ENCODE measurements at regions not wholly inside any gene's neighbourhood (a gene's known extent, or its start where the extent isn't known, plus 50 kb on each side); places are given as distances from the start of the nearest gene placed in this dataset.
"Not testable (repeated sequence)": the region's sequence is repeated elsewhere in the genome, so short reads cannot be mapped to it uniquely, and the experiment has no call there.

DNA sequence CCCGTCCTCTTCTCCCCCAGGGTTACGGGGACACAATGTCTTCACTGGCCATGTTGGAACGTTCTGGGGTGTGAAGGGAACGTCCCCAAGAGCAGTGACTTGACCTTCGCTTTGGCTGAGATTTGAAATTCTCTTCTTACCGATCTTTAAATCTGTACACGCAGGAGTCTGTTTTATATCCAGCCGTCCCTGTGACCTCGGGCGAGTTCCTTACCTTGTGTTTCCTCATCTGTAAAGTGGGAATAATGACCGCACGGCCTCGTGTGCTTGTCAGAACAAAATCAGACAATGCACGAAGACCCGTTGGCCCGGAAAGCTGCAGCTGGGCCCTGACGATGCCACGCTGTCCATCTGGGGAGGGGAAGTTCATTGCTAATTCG is 454.3 kb downstream of the PREX1 start:
- Histone ChIP-seq H3K79me2 (ENCODE audit: insufficient read depth, low read length) (no peaks in the 10 kb centered on the region), H3K4me2 (ENCODE audit: low read depth, low read length, poor library complexity, severe bottlenecking) (no peak overlapping the region), H2AFZ (ENCODE audit: low read length) (no peak overlapping the region), H3K4me3 (ENCODE audit: low read length, poor library complexity, severe bottlenecking) (no peak overlapping the region), H3K4me1 (ENCODE audit: insufficient read depth, low read length, poor library complexity, severe bottlenecking) (no peaks in the 10 kb centered on the region), H3K9me2 (replicated peaks; ENCODE audit: low read depth, low read length) (no peaks in the 10 kb centered on the region), H3K9me3 (ENCODE audit: insufficient read depth, low read depth, low read length) (no peaks in the 10 kb centered on the region), H3K36me3 (ENCODE audit: insufficient read depth, low read length) (no peaks in the 10 kb centered on the region), H3K27me3 (ENCODE audit: insufficient read depth, low read length, poor library complexity, severe bottlenecking) (no peaks in the 10 kb centered on the region), H3K9ac (ENCODE audit: low read depth, low read length, poor library complexity, severe bottlenecking) (no peak overlapping the region), H3F3A (ENCODE audit: low read depth) (no peaks in the 10 kb centered on the region), H4K20me1 (ENCODE audit: insufficient read depth, low read length, poor library complexity, severe bottlenecking) (no peaks in the 10 kb centered on the region)
- TF ChIP-seq, protein P1, sequence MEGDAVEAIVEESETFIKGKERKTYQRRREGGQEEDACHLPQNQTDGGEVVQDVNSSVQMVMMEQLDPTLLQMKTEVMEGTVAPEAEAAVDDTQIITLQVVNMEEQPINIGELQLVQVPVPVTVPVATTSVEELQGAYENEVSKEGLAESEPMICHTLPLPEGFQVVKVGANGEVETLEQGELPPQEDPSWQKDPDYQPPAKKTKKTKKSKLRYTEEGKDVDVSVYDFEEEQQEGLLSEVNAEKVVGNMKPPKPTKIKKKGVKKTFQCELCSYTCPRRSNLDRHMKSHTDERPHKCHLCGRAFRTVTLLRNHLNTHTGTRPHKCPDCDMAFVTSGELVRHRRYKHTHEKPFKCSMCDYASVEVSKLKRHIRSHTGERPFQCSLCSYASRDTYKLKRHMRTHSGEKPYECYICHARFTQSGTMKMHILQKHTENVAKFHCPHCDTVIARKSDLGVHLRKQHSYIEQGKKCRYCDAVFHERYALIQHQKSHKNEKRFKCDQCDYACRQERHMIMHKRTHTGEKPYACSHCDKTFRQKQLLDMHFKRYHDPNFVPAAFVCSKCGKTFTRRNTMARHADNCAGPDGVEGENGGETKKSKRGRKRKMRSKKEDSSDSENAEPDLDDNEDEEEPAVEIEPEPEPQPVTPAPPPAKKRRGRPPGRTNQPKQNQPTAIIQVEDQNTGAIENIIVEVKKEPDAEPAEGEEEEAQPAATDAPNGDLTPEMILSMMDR (conservative IDR thresholded peaks at IDR 0.05; ENCODE audit: low read length) = no peak
- TF ChIP-seq EZH2phosphoT487 (IDR thresholded peaks at IDR 0.05; ENCODE audit: borderline replicate concordance) = no peak

DNA sequence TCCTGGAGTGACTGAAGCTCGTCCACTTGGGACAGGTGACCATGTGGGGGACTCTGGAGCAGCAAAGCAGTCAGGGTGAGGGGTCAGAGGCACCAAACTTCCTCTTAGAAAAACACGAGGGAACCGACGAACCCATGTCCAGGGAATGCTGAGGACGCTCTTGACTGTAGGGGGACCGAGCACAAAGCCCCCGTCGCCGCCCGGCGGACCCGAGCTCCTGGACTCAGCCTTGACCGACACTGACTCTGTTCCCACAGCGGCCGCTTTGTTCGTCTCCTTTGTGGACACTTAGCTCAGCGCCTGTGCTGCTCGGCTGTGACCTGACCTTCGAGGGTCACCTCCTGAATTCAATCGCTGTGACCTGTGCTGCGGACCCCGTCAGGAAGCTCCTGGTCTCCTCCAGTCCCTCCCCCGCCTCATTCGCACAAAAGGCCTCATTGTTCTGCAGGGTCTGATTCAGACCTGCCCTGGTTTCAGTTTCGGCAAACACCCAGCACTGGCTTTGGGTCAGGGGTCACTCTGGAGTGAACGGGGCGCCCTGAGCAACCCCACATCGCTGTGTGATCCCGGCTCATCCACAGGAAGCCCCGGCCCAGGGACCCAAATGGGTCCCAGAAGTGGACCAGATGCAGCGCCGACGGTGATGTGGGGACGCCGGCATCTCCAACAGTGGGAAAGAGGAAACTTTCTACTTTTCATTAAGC is 454.8 kb downstream of the PREX1 start:
- not testable (repeated sequence) for H3K36me3 ChIP-seq (ENCODE audit: insufficient read depth, low read length); H3K9me3 ChIP-seq (ENCODE audit: insufficient read depth, low read depth, low read length); H2AFZ ChIP-seq (ENCODE audit: low read length); H3F3A ChIP-seq (ENCODE audit: low read depth); H3K4me2 ChIP-seq (ENCODE audit: low read depth, low read length, poor library complexity, severe bottlenecking); H4K20me1 ChIP-seq (ENCODE audit: insufficient read depth, low read length, poor library complexity, severe bottlenecking); H3K9me2 ChIP-seq (replicated peaks; ENCODE audit: low read depth, low read length); H3K27me3 ChIP-seq (ENCODE audit: insufficient read depth, low read length, poor library complexity, severe bottlenecking); H3K4me1 ChIP-seq (ENCODE audit: insufficient read depth, low read length, poor library complexity, severe bottlenecking); H3K79me2 ChIP-seq (ENCODE audit: insufficient read depth, low read length); H3K4me3 ChIP-seq (ENCODE audit: low read length, poor library complexity, severe bottlenecking); H3K9ac ChIP-seq (ENCODE audit: low read depth, low read length, poor library complexity, severe bottlenecking)

DNA sequence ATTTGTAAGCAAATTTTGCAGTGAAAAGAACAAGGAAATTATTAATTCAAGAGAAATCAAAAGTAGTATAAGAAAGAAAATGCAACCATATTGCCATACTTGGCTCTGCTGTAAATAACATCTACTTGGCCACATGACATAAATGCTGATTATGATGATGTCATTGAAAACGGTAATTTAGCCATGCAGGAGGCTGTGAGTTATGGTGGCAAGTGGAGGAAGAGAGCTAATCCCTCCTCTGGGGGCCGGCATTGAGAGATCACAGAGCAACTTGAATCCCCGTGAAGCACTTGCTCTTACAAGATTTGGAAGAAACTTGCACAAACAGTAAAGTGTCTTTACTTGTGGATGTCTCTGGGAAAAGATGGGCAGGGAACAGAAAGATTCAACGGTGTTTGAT is 456.6 kb downstream of the PREX1 start:
- Histone ChIP-seq H3K9ac (ENCODE audit: low read depth, low read length, poor library complexity, severe bottlenecking) (no peak overlapping the region), H3K36me3 (ENCODE audit: insufficient read depth, low read length) (no peaks in the 10 kb centered on the region), H3K4me2 (ENCODE audit: low read depth, low read length, poor library complexity, severe bottlenecking) (no peak overlapping the region), H3K4me3 (ENCODE audit: low read length, poor library complexity, severe bottlenecking) (no peak overlapping the region), H3K27me3 (ENCODE audit: insufficient read depth, low read length, poor library complexity, severe bottlenecking) (no peaks in the 10 kb centered on the region), H3F3A (ENCODE audit: low read depth) (no peaks in the 10 kb centered on the region), H4K20me1 (ENCODE audit: insufficient read depth, low read length, poor library complexity, severe bottlenecking) (no peaks in the 10 kb centered on the region), H3K79me2 (ENCODE audit: insufficient read depth, low read length) (no peaks in the 10 kb centered on the region), H3K4me1 (ENCODE audit: insufficient read depth, low read length, poor library complexity, severe bottlenecking) (no peaks in the 10 kb centered on the region), H3K9me2 (replicated peaks; ENCODE audit: low read depth, low read length) (no peaks in the 10 kb centered on the region), H2AFZ (ENCODE audit: low read length) (no peak overlapping the region), H3K9me3 (ENCODE audit: insufficient read depth, low read depth, low read length) (no peaks in the 10 kb centered on the region; the same call in 1 of the 2 replicates)
- TF ChIP-seq, protein P1 (conservative IDR thresholded peaks at IDR 0.05; ENCODE audit: low read length) = no peak
- TF ChIP-seq EZH2phosphoT487 (IDR thresholded peaks at IDR 0.05; ENCODE audit: borderline replicate concordance) = no peak

DNA sequence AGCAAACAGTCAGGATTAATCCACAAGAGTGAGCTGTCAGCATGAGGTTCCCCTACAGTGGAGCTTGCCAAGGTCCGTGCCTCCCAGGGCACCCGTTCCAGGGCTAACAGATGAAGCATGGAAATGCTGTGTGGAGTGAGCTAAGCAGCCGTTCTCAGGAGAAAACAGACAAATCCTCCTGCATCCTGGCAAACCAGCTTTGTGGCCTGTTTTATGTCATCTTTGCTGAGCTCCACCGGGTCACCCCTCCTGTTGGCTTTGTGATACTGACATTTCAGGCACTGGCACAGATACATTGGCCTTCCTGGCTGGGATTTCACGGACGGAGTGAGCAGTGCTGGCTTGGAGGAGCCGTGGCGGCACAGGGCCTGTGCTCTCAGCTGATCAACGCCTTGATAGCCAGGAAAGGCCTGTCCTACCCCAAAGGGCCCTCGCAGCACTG is 459.2 kb downstream of the PREX1 start:
- not testable (repeated sequence) for H3K36me3 ChIP-seq (ENCODE audit: insufficient read depth, low read length); H2AFZ ChIP-seq (ENCODE audit: low read length); H3K4me1 ChIP-seq (ENCODE audit: insufficient read depth, low read length, poor library complexity, severe bottlenecking); H3K9ac ChIP-seq (ENCODE audit: low read depth, low read length, poor library complexity, severe bottlenecking); H3K27me3 ChIP-seq (ENCODE audit: insufficient read depth, low read length, poor library complexity, severe bottlenecking); H3K4me2 ChIP-seq (ENCODE audit: low read depth, low read length, poor library complexity, severe bottlenecking); H3F3A ChIP-seq (ENCODE audit: low read depth); H3K9me3 ChIP-seq (ENCODE audit: insufficient read depth, low read depth, low read length); H3K9me2 ChIP-seq (replicated peaks; ENCODE audit: low read depth, low read length); H3K4me3 ChIP-seq (ENCODE audit: low read length, poor library complexity, severe bottlenecking); H3K79me2 ChIP-seq (ENCODE audit: insufficient read depth, low read length); H4K20me1 ChIP-seq (ENCODE audit: insufficient read depth, low read length, poor library complexity, severe bottlenecking)

DNA sequence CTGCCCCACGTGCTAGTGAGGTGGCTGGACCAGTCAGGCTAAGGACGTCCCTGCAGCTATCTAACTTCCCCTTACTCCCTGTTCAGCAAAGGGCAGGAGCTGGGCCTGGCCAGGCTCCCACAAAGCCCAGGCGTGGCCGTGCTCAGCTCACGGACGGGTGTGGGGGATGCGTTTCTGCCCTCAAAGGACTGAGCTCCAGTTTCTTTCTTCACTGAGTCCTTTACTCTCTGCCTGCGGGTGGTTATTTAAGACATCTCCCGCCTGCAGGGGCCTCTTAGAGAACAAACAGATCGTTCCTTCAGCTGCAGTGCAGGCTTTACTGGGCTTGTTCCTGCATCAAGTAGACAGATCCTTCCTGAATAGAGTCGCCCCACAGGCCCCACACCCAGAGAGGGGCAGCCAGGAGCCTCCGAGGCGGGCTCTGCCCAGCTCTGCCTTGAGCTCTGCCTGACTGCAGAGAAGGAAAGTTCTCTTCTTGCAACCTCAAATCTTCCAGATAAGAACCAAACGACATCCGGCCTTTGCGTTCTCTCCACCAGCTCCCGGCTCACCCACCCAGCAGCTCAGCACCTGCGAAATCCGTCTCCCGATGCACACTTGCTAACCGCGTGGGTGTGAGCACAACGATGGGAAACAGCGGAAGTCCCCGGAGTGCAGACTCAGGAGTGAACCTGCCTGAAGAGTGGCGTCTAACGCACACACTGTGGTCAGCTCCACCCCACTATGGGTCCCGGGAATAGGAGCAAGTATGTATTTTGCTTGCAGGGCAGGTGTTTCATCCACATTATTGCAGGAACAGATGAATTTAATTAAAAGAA is 460.0 kb downstream of the PREX1 start:
- not testable (repeated sequence) for H3K27me3 ChIP-seq (ENCODE audit: insufficient read depth, low read length, poor library complexity, severe bottlenecking); H4K20me1 ChIP-seq (ENCODE audit: insufficient read depth, low read length, poor library complexity, severe bottlenecking); H2AFZ ChIP-seq (ENCODE audit: low read length); H3K36me3 ChIP-seq (ENCODE audit: insufficient read depth, low read length); H3K79me2 ChIP-seq (ENCODE audit: insufficient read depth, low read length); H3K4me1 ChIP-seq (ENCODE audit: insufficient read depth, low read length, poor library complexity, severe bottlenecking); H3K4me3 ChIP-seq (ENCODE audit: low read length, poor library complexity, severe bottlenecking); H3K4me2 ChIP-seq (ENCODE audit: low read depth, low read length, poor library complexity, severe bottlenecking); H3F3A ChIP-seq (ENCODE audit: low read depth); H3K9me2 ChIP-seq (replicated peaks; ENCODE audit: low read depth, low read length); H3K9me3 ChIP-seq (ENCODE audit: insufficient read depth, low read depth, low read length); H3K9ac ChIP-seq (ENCODE audit: low read depth, low read length, poor library complexity, severe bottlenecking)
